ENCODE measurements at regions not wholly inside any gene's neighbourhood (a gene's known extent, or its start where the extent isn't known, plus 50 kb on each side); places are given as distances from the start of the nearest gene placed in this dataset.
"Not testable (repeated sequence)": the region's sequence is repeated elsewhere in the genome, so short reads cannot be mapped to it uniquely, and the experiment has no call there.

- DNase-seq: no peak
Measured at GRCh38 chr6:19159561-19159960, 677.6 kb upstream of the ID4 start.

GRCh38 chr6:19160081-19160730 lies 677.0 kb upstream of the ID4 start:
- no peak for DNase-seq

- no peak for DNase-seq
Measured at GRCh38 chr6:19167251-19167650, 669.9 kb upstream of the ID4 start.

GRCh38 chr6:19169366-19169765 lies 667.8 kb upstream of the ID4 start:
- DNase-seq: no peak

GRCh38 chr6:19175023-19175422 lies 662.1 kb upstream of the ID4 start:
- no peak for DNase-seq

- no peak for DNase-seq
Measured at GRCh38 chr6:19180348-19181072, 656.7 kb upstream of the ID4 start.

- DNase-seq: no peak
Measured at GRCh38 chr6:19181211-19181610, 656.0 kb upstream of the ID4 start.

GRCh38 chr6:19193624-19194023 lies 643.5 kb upstream of the ID4 start:
- DNase-seq: no peak

GRCh38 chr6:19204445-19204844 lies 632.7 kb upstream of the ID4 start:
- DNase-seq: no peak

GRCh38 chr6:19205076-19205475 lies 632.1 kb upstream of the ID4 start:
- DNase-seq: no peak

- no peak for DNase-seq
Measured at GRCh38 chr6:19209202-19209601, 628.0 kb upstream of the ID4 start.

GRCh38 chr6:19210849-19211590 lies 626.1 kb upstream of the ID4 start:
- no peak for DNase-seq

- no peak for DNase-seq
Measured at GRCh38 chr6:19214231-19214630, 622.9 kb upstream of the ID4 start.

GRCh38 chr6:19219931-19220330 lies 617.2 kb upstream of the ID4 start:
- no peak for DNase-seq

- no peak for DNase-seq
Measured at GRCh38 chr6:19231878-19232561, 605.1 kb upstream of the ID4 start.

GRCh38 chr6:19245656-19246055 lies 591.5 kb upstream of the ID4 start:
- no peak for DNase-seq

- DNase-seq: not testable (repeated sequence)
Measured at GRCh38 chr6:19247181-19247580, 590.0 kb upstream of the ID4 start.

- not testable (repeated sequence) for DNase-seq
Measured at GRCh38 chr6:19256123-19256522, 581.0 kb upstream of the ID4 start.

GRCh38 chr6:19261642-19262041 lies 575.5 kb upstream of the ID4 start:
- DNase-seq: no peak

- DNase-seq: no peak
Measured at GRCh38 chr6:19268117-19268516, 569.1 kb upstream of the ID4 start.

- DNase-seq: no peak
Measured at GRCh38 chr6:19268718-19269117, 568.5 kb upstream of the ID4 start.

- DNase-seq: no peak
Measured at GRCh38 chr6:19269341-19269898, 567.8 kb upstream of the ID4 start.

- DNase-seq: no peak
Measured at GRCh38 chr6:19270616-19271015, 566.6 kb upstream of the ID4 start.
